DMS114 treated with DMSO at 0.1 percent for 48 hours (cell line): ENCODE measurements at regions not wholly inside any gene's neighbourhood (a gene's known extent, or its start where the extent isn't known, plus 50 kb on each side); places are given as distances from the start of the nearest gene placed in this dataset.
"Not testable (repeated sequence)": the region's sequence is repeated elsewhere in the genome, so short reads cannot be mapped to it uniquely, and the experiment has no call there.

Experiments used
- DNase-seq: peaks from one replicate; lab custom pipeline; 2025; ENCODE audit not compliant: unreplicated experiment; lab: John Stamatoyannopoulos, UW

- no peak for DNase-seq
Observed at GRCh38 chr11:39462506-39462905, 1996.9 kb downstream of the LRRC4C start.

- no peak for DNase-seq
Observed at GRCh38 chr11:39461066-39461465, 1998.4 kb downstream of the LRRC4C start.

- no peak for DNase-seq
Observed at GRCh38 chr11:39459606-39460005, 1999.8 kb downstream of the LRRC4C start.

- DNase-seq, result no peak
Observed at GRCh38 chr11:39458481-39458880, 2001.0 kb downstream of the LRRC4C start.

- DNase-seq, result no peak
Observed at GRCh38 chr11:39443424-39444022, 2015.9 kb downstream of the LRRC4C start.

- DNase-seq, result no peak
Observed at GRCh38 chr11:39442177-39442576, 2017.3 kb downstream of the LRRC4C start.

GRCh38 chr11:39435641-39436040, 2023.8 kb downstream of the LRRC4C start:
- DNase-seq, result no peak

- DNase-seq, result no peak
Observed at GRCh38 chr11:39434466-39434865, 2025.0 kb downstream of the LRRC4C start.

GRCh38 chr11:39432929-39433328, 2026.5 kb downstream of the LRRC4C start:
- no peak for DNase-seq

- no peak for DNase-seq
Observed at GRCh38 chr11:39425226-39425625, 2034.2 kb downstream of the LRRC4C start.

GRCh38 chr11:39412117-39412516, 2047.3 kb downstream of the LRRC4C start:
- no peak for DNase-seq

- no peak for DNase-seq
Observed at GRCh38 chr11:39385911-39386310, 2073.5 kb downstream of the LRRC4C start.

GRCh38 chr11:39374963-39375698, 2084.3 kb downstream of the LRRC4C start:
- DNase-seq, result peak; percentile 20

- DNase-seq, result no peak
Observed at GRCh38 chr11:39367534-39367933, 2091.9 kb downstream of the LRRC4C start.

GRCh38 chr11:39365809-39366436, 2093.5 kb downstream of the LRRC4C start:
- DNase-seq, result peak; percentile 21

- no peak for DNase-seq
Observed at GRCh38 chr11:39363571-39363970, 2095.9 kb downstream of the LRRC4C start.

- no peak for DNase-seq
Observed at GRCh38 chr11:39361557-39361956, 2097.9 kb downstream of the LRRC4C start.

GRCh38 chr11:39345834-39346442, 2113.5 kb downstream of the LRRC4C start:
- DNase-seq, result no peak

- DNase-seq, result no peak
Observed at GRCh38 chr11:39341461-39341860, 2118.0 kb downstream of the LRRC4C start.

GRCh38 chr11:39333006-39333405, 2126.4 kb downstream of the LRRC4C start:
- DNase-seq, result not testable (repeated sequence)

GRCh38 chr11:39327302-39327701, 2132.2 kb downstream of the LRRC4C start:
- no peak for DNase-seq

- DNase-seq, result not testable (repeated sequence)
Observed at GRCh38 chr11:39311888-39312287, 2147.6 kb downstream of the LRRC4C start.
